HCT116 (cell line): ENCODE measurements at regions not wholly inside any gene's neighbourhood (a gene's known extent, or its start where the extent isn't known, plus 50 kb on each side); places are given as distances from the start of the nearest gene placed in this dataset.

Experiments used
- ATAC-seq: fragments of 200-7000 bp; cut with Tn5 transposase; 2 replicates; pipeline ENCODE4 v1.9.1; 2020; ENCODE audit warnings: mild to moderate bottlenecking, moderate library complexity
- BruUV-seq: library from RNA; stranded (reverse); fragments of 400-500 nt; replicated peaks from 2 replicates; lab custom pipeline; 2021; lab: Mats Ljungman, UMichigan
- CTCF ChIA-PET: fragments of 300-600 bp; sonication (Branson Sonifier 250); formaldehyde crosslinking; loops from one replicate; lab custom pipeline; 2021; ENCODE audit warnings: antibody characterized with exemption; lab: Charles Lee
- POLR2A ChIA-PET: fragments of 300-600, 350-600 bp; sonication (Branson Sonifier 250); formaldehyde crosslinking; loops from one replicate; lab custom pipeline; 2021; ENCODE audit warnings: antibody characterized with exemption; lab: Charles Lee
- RAD21 ChIA-PET, 2 experiments: fragments of 300-600 bp; sonication (Branson Sonifier 250); formaldehyde crosslinking; loops; one replicate each; lab custom pipeline; 2023; ENCODE audit warnings: low total read pairs in 2 of 2; ENCODE audit not compliant: uncharacterized antibody in 2 of 2, unreplicated experiment in 2 of 2, low non-redundant PET in 1 of 2; lab: Charles Lee
- DNase-seq: peaks from one replicate; pipeline ENCODE4 v3.0.0-alpha.2; 2010; ENCODE audit warnings: low read depth, low spot score
- H2AFZ ChIP-seq: fragments of 200-600 bp; shearing (Covaris generic), sonication (generic); 2 replicates; pipeline ENCODE4 v1.6.1; 2017; ENCODE audit warnings: low read depth, mixed run types, mixed read lengths, antibody characterized with exemption, low read length; ENCODE audit not compliant: poor library complexity, severe bottlenecking
- H3K27ac ChIP-seq: 2 replicates; pipeline ENCODE4 v1.5.1; 2012; ENCODE audit warnings: low read depth, low read length
- H3K27me3 ChIP-seq: fragments of 200-600 bp; sonication (generic); 2 replicates; pipeline ENCODE4 v1.6.1; 2016; ENCODE audit warnings: mixed run types, low read length, mixed read lengths; ENCODE audit not compliant: insufficient read depth
- H3K36me3 ChIP-seq, 2 experiments: fragments of 200-500 bp in 1 of 2; fragments of 200-600 bp in 1 of 2; sonication (Bioruptor generic) in 1 of 2; sonication (generic) in 1 of 2; 2 replicates each; pipeline versions ENCODE4 v1.5.1 to v1.6.1; 2014 to 2016; ENCODE audit warnings: low read length in 2 of 2, inconsistent platforms in 1 of 2, mixed read lengths in 1 of 2, mixed run types in 1 of 2; ENCODE audit not compliant: insufficient read depth in 2 of 2, control insufficient read depth in 1 of 2
- H3K4me1 ChIP-seq, 2 experiments: fragments of 200-600 bp in 1 of 2; sonication (generic) in 1 of 2; 2 replicates each; pipeline versions ENCODE4 v1.5.1 to v1.6.1; 2012 to 2017; ENCODE audit warnings: low read length in 2 of 2, inconsistent platforms in 1 of 2, mild to moderate bottlenecking in 1 of 2, mixed read lengths in 1 of 2, mixed run types in 1 of 2, moderate library complexity in 1 of 2; ENCODE audit not compliant: insufficient read depth in 2 of 2, control insufficient read depth in 1 of 2
- H3K4me2 ChIP-seq: fragments of 200-600 bp; sonication (generic); 2 replicates; pipeline ENCODE4 v1.6.1; 2017; ENCODE audit warnings: mixed run types, low read length, mixed read lengths
- H3K4me3 ChIP-seq, 2 experiments: fragments of 200-600 bp in 1 of 2; sonication (generic) in 1 of 2; replicated peaks in 1 of 2; 2 replicates each; pipeline ENCODE4 v1.5.1; 2011 to 2016; ENCODE audit warnings: low read length in 2 of 2, control low read depth in 1 of 2, low read depth in 1 of 2, mild to moderate bottlenecking in 1 of 2, mixed read lengths in 1 of 2, mixed run types in 1 of 2
- H3K79me2 ChIP-seq: fragments of 200-600 bp; sonication (generic); 2 replicates; pipeline ENCODE4 v1.6.1; 2017; ENCODE audit warnings: mild to moderate bottlenecking, mixed run types, low read length, moderate library complexity, mixed read lengths; ENCODE audit not compliant: insufficient read depth
- H3K9ac ChIP-seq: fragments of 200-600 bp; sonication (generic); 2 replicates; pipeline ENCODE4 v1.6.1; 2016; ENCODE audit warnings: low read length, mixed read lengths
- H3K9me2 ChIP-seq: fragments of 200-600 bp; sonication (generic), shearing (Covaris generic); 2 replicates; pipeline ENCODE4 v1.6.1; 2017; ENCODE audit warnings: mixed run types, mild to moderate bottlenecking, moderate library complexity; ENCODE audit not compliant: insufficient read depth
- H3K9me3 ChIP-seq, 2 experiments: fragments of 200-500 bp in 1 of 2; fragments of 200-600 bp in 1 of 2; sonication (Bioruptor generic) in 1 of 2; sonication (generic) in 1 of 2; 2 replicates each; pipeline ENCODE4 v1.6.1; 2014 to 2017; ENCODE audit warnings: low read length in 2 of 2, mixed read lengths in 2 of 2, inconsistent platforms in 1 of 2, low read depth in 1 of 2, mild to moderate bottlenecking in 1 of 2, mixed run types in 1 of 2, moderate library complexity in 1 of 2; ENCODE audit not compliant: control insufficient read depth in 1 of 2, insufficient read depth in 1 of 2
- H4K20me1 ChIP-seq: fragments of 200-600 bp; sonication (generic), shearing (Covaris generic); 2 replicates; pipeline ENCODE4 v1.6.1; 2017; ENCODE audit warnings: mixed run types, mild to moderate bottlenecking, moderate library complexity; ENCODE audit not compliant: insufficient read depth
- ATF3 ChIP-seq: IDR thresholded peaks from 2 replicates; pipeline ENCODE4 v1.6.1; 2012
- CBX3 ChIP-seq: IDR thresholded peaks from 2 replicates; pipeline ENCODE4 v1.6.1; 2012; ENCODE audit warnings: low read depth
- CEBPB ChIP-seq: IDR thresholded peaks from 2 replicates; pipeline ENCODE4 v1.6.1; 2012; ENCODE audit warnings: low read depth
- CTCF ChIP-seq, 3 experiments: fragments of 200-600 bp in 1 of 3; sonication (generic) in 1 of 3; IDR thresholded peaks in 2 of 3; conservative IDR thresholded peaks in 1 of 3; 2 replicates each; pipeline ENCODE4 v1.5.1; 2012 to 2017; ENCODE audit warnings: low read depth in 2 of 3, low read length in 2 of 3, antibody characterized with exemption in 1 of 3, borderline replicate concordance in 1 of 3, control low read depth in 1 of 3, mild to moderate bottlenecking in 1 of 3, mixed read lengths in 1 of 3, mixed run types in 1 of 3, moderate library complexity in 1 of 3; ENCODE audit not compliant: insufficient read depth in 1 of 3
- EGR1 ChIP-seq: IDR thresholded peaks from 2 replicates; pipeline ENCODE4 v1.6.1; 2012; ENCODE audit warnings: low read depth
- ELF1 ChIP-seq: IDR thresholded peaks from 2 replicates; pipeline ENCODE4 v1.6.1; 2012; ENCODE audit warnings: low read depth, borderline replicate concordance
- EZH2 ChIP-seq: fragments of 200-600 bp; sonication (generic); IDR thresholded peaks from 2 replicates; pipeline ENCODE4 v1.6.1; 2017; ENCODE audit warnings: antibody characterized with exemption, mixed run types
- EZH2phosphoT487 ChIP-seq: fragments of 200-600 bp; IDR thresholded peaks from 2 replicates; pipeline ENCODE4 v1.6.1; 2018; ENCODE audit warnings: antibody characterized with exemption, borderline replicate concordance
- JUND ChIP-seq: IDR thresholded peaks from 2 replicates; pipeline ENCODE4 v1.6.1; 2012
- MAX ChIP-seq: IDR thresholded peaks from 2 replicates; pipeline ENCODE4 v1.6.1; 2012
- POLR2A ChIP-seq: IDR thresholded peaks from 2 replicates; pipeline ENCODE4 v1.7.0; 2011; ENCODE audit warnings: borderline replicate concordance; ENCODE audit not compliant: insufficient read depth, insufficient read length; ENCODE audit errors: extremely low read depth
- POLR2AphosphoS5 ChIP-seq: IDR thresholded peaks from 2 replicates; pipeline ENCODE4 v1.6.1; 2011; ENCODE audit warnings: mild to moderate bottlenecking, low read depth, low read length, moderate library complexity
- RAD21 ChIP-seq: IDR thresholded peaks from 2 replicates; pipeline ENCODE4 v1.6.1; 2012; ENCODE audit warnings: low read depth, mild to moderate bottlenecking
- SIN3A ChIP-seq: IDR thresholded peaks from 2 replicates; pipeline ENCODE4 v1.6.1; 2012; ENCODE audit warnings: low read depth
- SRF ChIP-seq: IDR thresholded peaks from 2 replicates; pipeline ENCODE4 v1.6.1; 2012; ENCODE audit warnings: low read depth
- TCF7L2 ChIP-seq: IDR thresholded peaks from 2 replicates; pipeline ENCODE4 v1.7.0; 2011; ENCODE audit warnings: borderline replicate concordance, inconsistent platforms; ENCODE audit not compliant: insufficient read depth, insufficient read length; ENCODE audit errors: extremely low read depth
- YY1 ChIP-seq: IDR thresholded peaks from 2 replicates; pipeline ENCODE4 v1.6.1; 2011; ENCODE audit warnings: low read length, low read depth, moderate library complexity, mild to moderate bottlenecking; ENCODE audit not compliant: insufficient replicate concordance; ENCODE audit errors: extremely low read depth
- ZBTB33 ChIP-seq: IDR thresholded peaks from 2 replicates; pipeline ENCODE4 v1.6.1; 2011; ENCODE audit warnings: mild to moderate bottlenecking, low read length, moderate library complexity; ENCODE audit not compliant: insufficient replicate concordance; ENCODE audit errors: extremely low read depth
- ZNF274 ChIP-seq: fragments of 200-500 bp; sonication (Bioruptor generic); IDR thresholded peaks from 2 replicates; pipeline ENCODE4 v1.6.1; 2014; ENCODE audit warnings: mild to moderate bottlenecking, low read depth, low read length, inconsistent platforms
- intact Hi-C: fragments of 100-400 bp; cut with micrococcal nuclease; formaldehyde crosslinking; loops from 2 replicates; pipeline ENCODE4 v1.10.0; 2022

- no peaks in the 10 kb centered on the region for H3K4me1 ChIP-seq
- no peak for ATAC-seq
- no peak overlapping the region for H2AFZ ChIP-seq
- H3K9me2 ChIP-seq = no peaks in the 10 kb centered on the region
- no peak overlapping the region for H3K9ac ChIP-seq
- BruUV-seq = no TSS peak
- no peaks in the 10 kb centered on the region for H4K20me1 ChIP-seq
- intact Hi-C loops = no loop called here
- no peak overlapping the region for H3K27ac ChIP-seq
- ChIA-PET RAD21 (no interaction called here), POLR2A (no interaction called here), CTCF (no interaction called here)
- no peak for DNase-seq
- no peaks in the 10 kb centered on the region for H3K27me3 ChIP-seq
- no peaks in the 10 kb centered on the region for H3K36me3 ChIP-seq
- no peak overlapping the region for H3K4me2 ChIP-seq
- no peaks in the 10 kb centered on the region for H3K79me2 ChIP-seq
- H3K9me3 ChIP-seq = peaks cover 7% of the 10 kb centered on the region in 2 experiments; a peak in 2 of 4 replicates
- TF ChIP-seq CTCF (IDR thresholded peaks at IDR 0.05 in 2 of 3, conservative IDR thresholded peaks at IDR 0.05 in 1 of 3; ENCODE audit: borderline replicate concordance in 1 of 3, insufficient read depth in 1 of 3, low read depth in 2 of 3, low read length in 2 of 3) (no peak), ZNF274 (no peak), CEBPB (no peak), ZBTB33 (no peak), ELF1 (no peak), RAD21 (no peak), TCF7L2 (no peak), POLR2AphosphoS5 (no peak), SRF (no peak), YY1 (no peak), SIN3A (no peak), EZH2phosphoT487 (no peak), EGR1 (no peak), EZH2 (no peak), POLR2A (no peak), MAX (no peak), JUND (no peak), ATF3 (no peak), CBX3 (no peak)
- TF ChIP-seq, all 23 proteins: peak for 0
- H3K4me3 ChIP-seq = no peak overlapping the region
Observed at GRCh38 chr2:155792666-155793065, 539.9 kb downstream of the NR4A2 start.
